ENCODE measurements at regions not wholly inside any gene's neighbourhood (a gene's known extent, or its start where the extent isn't known, plus 50 kb on each side); places are given as distances from the start of the nearest gene placed in this dataset.

DNA sequence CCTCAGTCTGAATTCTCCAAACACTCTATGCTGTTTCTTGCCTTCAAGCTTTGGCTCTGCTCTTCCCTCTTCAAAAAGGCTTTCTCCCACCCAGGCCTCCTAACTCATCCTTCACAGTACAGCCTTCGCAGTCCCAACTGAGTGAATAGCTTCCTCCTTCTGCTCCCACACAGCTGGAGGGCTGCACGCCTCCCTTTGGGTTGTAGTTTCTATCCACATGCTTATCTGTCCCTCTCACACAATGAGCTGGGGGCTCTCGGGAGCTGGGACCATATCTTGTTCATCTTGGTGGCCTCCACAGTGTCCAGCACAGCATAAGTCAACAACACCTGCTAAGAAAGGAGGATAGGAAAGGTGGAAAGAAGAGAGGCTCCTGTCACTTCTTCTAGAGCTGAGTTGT lies 69.5 kb upstream of the XPA start:
- Histone ChIP-seq H4K20me1 (ENCODE audit: insufficient read depth, low read length, poor library complexity, severe bottlenecking) (no peaks in the 10 kb centered on the region), H3K27me3 (ENCODE audit: insufficient read depth, low read length, poor library complexity, severe bottlenecking) (no peaks in the 10 kb centered on the region), H3K9me2 (replicated peaks; ENCODE audit: low read depth, low read length) (no peaks in the 10 kb centered on the region), H2AFZ (ENCODE audit: low read length) (no peak overlapping the region), H3K9ac (ENCODE audit: low read depth, low read length, poor library complexity, severe bottlenecking) (no peak overlapping the region), H3K36me3 (ENCODE audit: insufficient read depth, low read length) (no peaks in the 10 kb centered on the region), H3K4me3 (ENCODE audit: low read length, poor library complexity, severe bottlenecking) (no peak overlapping the region), H3K4me1 (ENCODE audit: insufficient read depth, low read length, poor library complexity, severe bottlenecking) (no peaks in the 10 kb centered on the region), H3F3A (ENCODE audit: low read depth) (no peaks in the 10 kb centered on the region), H3K9me3 (ENCODE audit: insufficient read depth, low read depth, low read length) (no peaks in the 10 kb centered on the region), H3K4me2 (ENCODE audit: low read depth, low read length, poor library complexity, severe bottlenecking) (no peak overlapping the region), H3K79me2 (ENCODE audit: insufficient read depth, low read length) (no peaks in the 10 kb centered on the region)
- no peak for TF ChIP-seq EZH2phosphoT487 (IDR thresholded peaks at IDR 0.05; ENCODE audit: borderline replicate concordance)
- TF ChIP-seq, protein P1, sequence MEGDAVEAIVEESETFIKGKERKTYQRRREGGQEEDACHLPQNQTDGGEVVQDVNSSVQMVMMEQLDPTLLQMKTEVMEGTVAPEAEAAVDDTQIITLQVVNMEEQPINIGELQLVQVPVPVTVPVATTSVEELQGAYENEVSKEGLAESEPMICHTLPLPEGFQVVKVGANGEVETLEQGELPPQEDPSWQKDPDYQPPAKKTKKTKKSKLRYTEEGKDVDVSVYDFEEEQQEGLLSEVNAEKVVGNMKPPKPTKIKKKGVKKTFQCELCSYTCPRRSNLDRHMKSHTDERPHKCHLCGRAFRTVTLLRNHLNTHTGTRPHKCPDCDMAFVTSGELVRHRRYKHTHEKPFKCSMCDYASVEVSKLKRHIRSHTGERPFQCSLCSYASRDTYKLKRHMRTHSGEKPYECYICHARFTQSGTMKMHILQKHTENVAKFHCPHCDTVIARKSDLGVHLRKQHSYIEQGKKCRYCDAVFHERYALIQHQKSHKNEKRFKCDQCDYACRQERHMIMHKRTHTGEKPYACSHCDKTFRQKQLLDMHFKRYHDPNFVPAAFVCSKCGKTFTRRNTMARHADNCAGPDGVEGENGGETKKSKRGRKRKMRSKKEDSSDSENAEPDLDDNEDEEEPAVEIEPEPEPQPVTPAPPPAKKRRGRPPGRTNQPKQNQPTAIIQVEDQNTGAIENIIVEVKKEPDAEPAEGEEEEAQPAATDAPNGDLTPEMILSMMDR (conservative IDR thresholded peaks at IDR 0.05; ENCODE audit: low read length), result no peak

DNA sequence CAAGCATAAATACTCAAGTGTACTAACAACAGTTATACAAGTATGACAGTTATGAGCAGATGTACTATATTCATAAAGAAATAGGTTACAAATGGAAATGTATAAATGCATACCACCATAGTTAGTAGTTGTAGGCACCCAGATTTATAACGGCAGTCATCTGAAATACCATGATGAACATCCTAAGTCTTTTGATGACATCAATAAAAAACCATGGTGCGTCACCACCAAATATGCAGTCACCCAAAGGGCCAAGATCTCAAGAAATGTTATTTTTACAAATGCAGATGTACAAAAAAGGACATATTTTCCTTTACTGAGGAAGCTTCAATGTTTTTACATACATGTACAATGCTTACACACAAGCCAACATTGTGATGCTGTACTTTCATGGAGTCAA lies 70.8 kb upstream of the XPA start:
- Histone ChIP-seq H3K9me2 (replicated peaks; ENCODE audit: low read depth, low read length) (no peaks in the 10 kb centered on the region), H3K9ac (ENCODE audit: low read depth, low read length, poor library complexity, severe bottlenecking) (no peak overlapping the region), H4K20me1 (ENCODE audit: insufficient read depth, low read length, poor library complexity, severe bottlenecking) (no peaks in the 10 kb centered on the region), H3K36me3 (ENCODE audit: insufficient read depth, low read length) (no peaks in the 10 kb centered on the region), H2AFZ (ENCODE audit: low read length) (no peak overlapping the region), H3K79me2 (ENCODE audit: insufficient read depth, low read length) (no peaks in the 10 kb centered on the region), H3K4me1 (ENCODE audit: insufficient read depth, low read length, poor library complexity, severe bottlenecking) (no peaks in the 10 kb centered on the region), H3K9me3 (ENCODE audit: insufficient read depth, low read depth, low read length) (no peaks in the 10 kb centered on the region), H3K4me2 (ENCODE audit: low read depth, low read length, poor library complexity, severe bottlenecking) (no peak overlapping the region), H3K4me3 (ENCODE audit: low read length, poor library complexity, severe bottlenecking) (no peak overlapping the region), H3K27me3 (ENCODE audit: insufficient read depth, low read length, poor library complexity, severe bottlenecking) (no peaks in the 10 kb centered on the region), H3F3A (ENCODE audit: low read depth) (no peaks in the 10 kb centered on the region)
- TF ChIP-seq, protein P1 (conservative IDR thresholded peaks at IDR 0.05; ENCODE audit: low read length), result no peak
- no peak for TF ChIP-seq EZH2phosphoT487 (IDR thresholded peaks at IDR 0.05; ENCODE audit: borderline replicate concordance)

DNA sequence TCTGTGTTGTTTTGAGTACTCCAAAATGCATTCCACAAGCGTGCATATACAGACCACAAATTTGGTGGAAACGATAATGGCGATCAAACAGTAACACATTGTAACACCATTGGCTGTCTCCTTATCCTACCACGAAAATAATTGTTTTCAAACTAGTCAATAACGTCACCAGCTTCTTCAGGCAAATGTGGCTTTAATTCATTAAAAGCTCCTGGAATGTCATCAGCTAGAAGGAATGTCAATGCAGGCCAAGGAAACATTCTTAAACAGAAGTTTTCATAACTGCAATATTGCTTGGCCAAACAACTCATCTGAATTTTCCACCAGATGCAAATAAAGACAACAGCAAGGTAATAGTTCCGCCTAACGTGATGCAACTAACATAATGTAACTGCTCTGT lies 71.6 kb upstream of the XPA start:
- Histone ChIP-seq H3K9me3 (ENCODE audit: insufficient read depth, low read depth, low read length) (no peaks in the 10 kb centered on the region), H3K36me3 (ENCODE audit: insufficient read depth, low read length) (no peaks in the 10 kb centered on the region), H3K79me2 (ENCODE audit: insufficient read depth, low read length) (no peaks in the 10 kb centered on the region), H3K4me3 (ENCODE audit: low read length, poor library complexity, severe bottlenecking) (no peak overlapping the region), H3K9me2 (replicated peaks; ENCODE audit: low read depth, low read length) (no peaks in the 10 kb centered on the region), H3K4me1 (ENCODE audit: insufficient read depth, low read length, poor library complexity, severe bottlenecking) (no peaks in the 10 kb centered on the region), H4K20me1 (ENCODE audit: insufficient read depth, low read length, poor library complexity, severe bottlenecking) (no peaks in the 10 kb centered on the region), H3K27me3 (ENCODE audit: insufficient read depth, low read length, poor library complexity, severe bottlenecking) (no peaks in the 10 kb centered on the region), H3K9ac (ENCODE audit: low read depth, low read length, poor library complexity, severe bottlenecking) (no peak overlapping the region), H2AFZ (ENCODE audit: low read length) (no peak overlapping the region), H3K4me2 (ENCODE audit: low read depth, low read length, poor library complexity, severe bottlenecking) (no peak overlapping the region), H3F3A (ENCODE audit: low read depth) (no peaks in the 10 kb centered on the region)
- no peak for TF ChIP-seq EZH2phosphoT487 (IDR thresholded peaks at IDR 0.05; ENCODE audit: borderline replicate concordance)
- TF ChIP-seq, protein P1 (conservative IDR thresholded peaks at IDR 0.05; ENCODE audit: low read length), result no peak
